NCI-H2171 (cell line): ENCODE measurements at regions not wholly inside any gene's neighbourhood (a gene's known extent, or its start where the extent isn't known, plus 50 kb on each side); places are given as distances from the start of the nearest gene placed in this dataset.
"Not testable (repeated sequence)": the region's sequence is repeated elsewhere in the genome, so short reads cannot be mapped to it uniquely, and the experiment has no call there.

ENCODE experiments used
- DNase-seq: peaks from one replicate; lab custom pipeline; 2025; lab: John Stamatoyannopoulos, UW

- DNase-seq = no peak
These were observed 119.0 kb downstream of the AGTR2 start for GRCh38 chrX:116289592-116289991.

GRCh38 chrX:116290359-116290758 lies 119.8 kb downstream of the AGTR2 start:
- DNase-seq = no peak

GRCh38 chrX:116292183-116292582 lies 121.6 kb downstream of the AGTR2 start:
- DNase-seq = no peak

- DNase-seq = no peak
These were observed 128.4 kb downstream of the AGTR2 start for GRCh38 chrX:116298956-116299355.

- DNase-seq = no peak
These were observed 130.2 kb upstream of the SLC6A14 start for GRCh38 chrX:116306218-116306617.

- peak; percentile 0 for DNase-seq
These were observed 119.0 kb upstream of the SLC6A14 start for GRCh38 chrX:116317409-116317808.

- no peak for DNase-seq
These were observed 117.7 kb upstream of the SLC6A14 start for GRCh38 chrX:116318672-116319071.

- DNase-seq = no peak
These were observed 114.7 kb upstream of the SLC6A14 start for GRCh38 chrX:116321711-116322110.

- not testable (repeated sequence) for DNase-seq
These were observed 104.4 kb upstream of the SLC6A14 start for GRCh38 chrX:116332026-116332425.

- not testable (repeated sequence) for DNase-seq
These were observed 101.6 kb upstream of the SLC6A14 start for GRCh38 chrX:116334797-116335196.

GRCh38 chrX:116339407-116339806 lies 97.0 kb upstream of the SLC6A14 start:
- DNase-seq = no peak

- no peak for DNase-seq
These were observed 93.5 kb upstream of the SLC6A14 start for GRCh38 chrX:116342903-116343302.

GRCh38 chrX:116345958-116346357 lies 90.4 kb upstream of the SLC6A14 start:
- no peak for DNase-seq

- no peak for DNase-seq
These were observed 79.1 kb upstream of the SLC6A14 start for GRCh38 chrX:116357329-116357728.

GRCh38 chrX:116378961-116379360 lies 57.4 kb upstream of the SLC6A14 start:
- no peak for DNase-seq

- DNase-seq = no peak
These were observed 56.6 kb upstream of the SLC6A14 start for GRCh38 chrX:116379854-116380253.

GRCh38 chrX:116384406-116384954 lies 51.9 kb upstream of the SLC6A14 start:
- no peak for DNase-seq
